ENCODE measurements at regions not wholly inside any gene's neighbourhood (a gene's known extent, or its start where the extent isn't known, plus 50 kb on each side); places are given as distances from the start of the nearest gene placed in this dataset.

- DNase-seq (ENCODE audit: low read depth, low spot score) = no peak
- H3K27ac ChIP-seq (ENCODE audit: low read depth, low read length) = no peak overlapping the region
- TF ChIP-seq ZFX (IDR thresholded peaks at IDR 0.05) = no peak
- TF ChIP-seq SRF (IDR thresholded peaks at IDR 0.05; ENCODE audit: low read depth) = no peak
- TF ChIP-seq TCF7L2 (IDR thresholded peaks at IDR 0.05; ENCODE audit: borderline replicate concordance, extremely low read depth, insufficient read depth, insufficient read length) = no peak
- TF ChIP-seq POLR2AphosphoS5 (IDR thresholded peaks at IDR 0.05; ENCODE audit: low read depth, low read length) = no peak
- TF ChIP-seq RAD21 (IDR thresholded peaks at IDR 0.05; ENCODE audit: low read depth) = no peak
- no peak for TF ChIP-seq JUND (IDR thresholded peaks at IDR 0.05)
- TF ChIP-seq ZNF274 (IDR thresholded peaks at IDR 0.05; ENCODE audit: low read depth, low read length) = no peak
- TF ChIP-seq EZH2 (IDR thresholded peaks at IDR 0.05) = no peak
- TF ChIP-seq CBX3 (IDR thresholded peaks at IDR 0.05; ENCODE audit: low read depth) = no peak
- TF ChIP-seq POLR2A (IDR thresholded peaks at IDR 0.05; ENCODE audit: borderline replicate concordance, extremely low read depth, insufficient read depth, insufficient read length) = no peak
- no peak for TF ChIP-seq CTCF (IDR thresholded peaks at IDR 0.05 in 2 of 3, conservative IDR thresholded peaks at IDR 0.05 in 1 of 3; ENCODE audit: borderline replicate concordance in 1 of 3, insufficient read depth in 1 of 3, low read depth in 2 of 3, low read length in 2 of 3)
- TF ChIP-seq ZBTB33 (IDR thresholded peaks at IDR 0.05; ENCODE audit: extremely low read depth, insufficient replicate concordance, low read length) = no peak
- no peak for TF ChIP-seq ELF1 (IDR thresholded peaks at IDR 0.05; ENCODE audit: borderline replicate concordance, low read depth)
- TF ChIP-seq MAX (IDR thresholded peaks at IDR 0.05) = no peak
- no peak for TF ChIP-seq YY1 (IDR thresholded peaks at IDR 0.05; ENCODE audit: extremely low read depth, insufficient replicate concordance, low read depth, low read length)
- TF ChIP-seq REST (IDR thresholded peaks at IDR 0.05; ENCODE audit: low read depth) = no peak
- ChIA-PET CTCF (no interaction called here), POLR2A (no interaction called here), RAD21 (ENCODE audit: low non-redundant PET in 1 of 2, low total read pairs in 2 of 2, uncharacterized antibody in 2 of 2, unreplicated experiment in 2 of 2) (no interaction called here)
- H3K79me2 ChIP-seq (ENCODE audit: insufficient read depth, low read length) = no peaks in the 10 kb centered on the region
- H3K9me2 ChIP-seq (ENCODE audit: insufficient read depth) = no peaks in the 10 kb centered on the region
- no TSS peak for BruUV-seq (replicated peaks)
- H3K9me3 ChIP-seq (ENCODE audit: control insufficient read depth in 1 of 2, insufficient read depth in 1 of 2, low read depth in 1 of 2, low read length in 2 of 2) = no peaks in the 10 kb centered on the region
- H3K36me3 ChIP-seq (ENCODE audit: control insufficient read depth in 1 of 2, insufficient read depth in 2 of 2, low read length in 2 of 2) = no peaks in the 10 kb centered on the region
- H3K4me1 ChIP-seq (ENCODE audit: control insufficient read depth in 1 of 2, insufficient read depth in 2 of 2, low read length in 2 of 2) = no peaks in the 10 kb centered on the region
- H2AFZ ChIP-seq (ENCODE audit: low read depth, low read length, poor library complexity, severe bottlenecking) = no peak overlapping the region
- no peak overlapping the region for H3K4me2 ChIP-seq (ENCODE audit: low read length)
- H3K27me3 ChIP-seq (ENCODE audit: insufficient read depth, low read length) = no peaks in the 10 kb centered on the region
- intact Hi-C loops (cut with micrococcal nuclease) = no loop called here
- H4K20me1 ChIP-seq (ENCODE audit: insufficient read depth) = no peaks in the 10 kb centered on the region
- H3K9ac ChIP-seq (ENCODE audit: low read length) = no peak overlapping the region
- no peak overlapping the region for H3K4me3 ChIP-seq (replicated peaks in 1 of 2; ENCODE audit: low read depth in 1 of 2, low read length in 2 of 2)
- ATAC-seq = no peak
Measured at GRCh38 chr13:64850017-64850416, 2380.1 kb downstream of the PCDH9 start.

Data from HCT116 (cell line).